SK-N-SH (cell line): ENCODE measurements at regions not wholly inside any gene's neighbourhood (a gene's known extent, or its start where the extent isn't known, plus 50 kb on each side); places are given as distances from the start of the nearest gene placed in this dataset.

ENCODE experiments used
- CTCF ChIA-PET: fragments of 300-600, 350-600 bp; formaldehyde crosslinking; extraction: SDS; loops from one replicate; lab custom pipeline; 2021; lab: Yijun Ruan, JAX
- POLR2A ChIA-PET: fragments of 350-600 bp; sonication (Branson Sonifier 250); formaldehyde crosslinking; extraction: SDS; loops from one replicate; lab custom pipeline; 2020; ENCODE audit warnings: antibody characterized with exemption, inconsistent platforms; lab: Yijun Ruan, JAX
- DNase-seq: peaks from one replicate; pipeline ENCODE4 v3.0.0; 2012
- H2AFZ ChIP-seq: fragments of 200-600 bp; sonication (generic); 2 replicates; pipeline ENCODE4 v1.8.1; 2016; ENCODE audit warnings: antibody characterized with exemption, mild to moderate bottlenecking, low read depth
- H3F3A ChIP-seq: fragments of 200-600 bp; sonication (generic); replicated peaks from 2 replicates; pipeline ENCODE3; 2016; ENCODE audit warnings: antibody characterized with exemption, mild to moderate bottlenecking; ENCODE audit not compliant: insufficient read depth
- H3K27ac ChIP-seq, 2 experiments: fragments of 200-500 bp in 1 of 2; fragments of 200-600 bp in 1 of 2; sonication (Bioruptor generic) in 1 of 2; sonication (generic), shearing (Covaris generic) in 1 of 2; 2 replicates each; pipeline versions ENCODE4 v1.5.1 to v1.6.1; 2014 to 2016; ENCODE audit warnings: low read depth in 2 of 2, inconsistent platforms in 1 of 2, low read length in 1 of 2, mild to moderate bottlenecking in 1 of 2, mixed read lengths in 1 of 2
- H3K27me3 ChIP-seq: fragments of 200-600 bp; sonication (generic), shearing (Covaris generic); 2 replicates; pipeline ENCODE4 v1.6.1; 2016; ENCODE audit warnings: mixed run types; ENCODE audit not compliant: insufficient read depth
- H3K36me3 ChIP-seq, 2 experiments: fragments of 200-500 bp in 1 of 2; fragments of 200-600 bp in 1 of 2; sonication (Bioruptor generic) in 1 of 2; sonication (generic) in 1 of 2; replicated peaks in 1 of 2; 2 replicates each; pipeline versions ENCODE3 to v1.5.1; 2014 to 2016; ENCODE audit warnings: low read length in 1 of 2, mild to moderate bottlenecking in 1 of 2; ENCODE audit not compliant: insufficient read depth in 2 of 2, control insufficient read depth in 1 of 2
- H3K4me1 ChIP-seq, 2 experiments: fragments of 200-500 bp in 1 of 2; fragments of 200-600 bp in 1 of 2; sonication (Bioruptor generic) in 1 of 2; sonication (generic), shearing (Covaris generic) in 1 of 2; 2 replicates each; pipeline versions ENCODE4 v1.5.1 to v1.6.1; 2014 to 2016; ENCODE audit warnings: low read depth in 1 of 2, low read length in 1 of 2, mixed run types in 1 of 2; ENCODE audit not compliant: insufficient read depth in 2 of 2, control insufficient read depth in 1 of 2
- H3K4me2 ChIP-seq: fragments of 200-600 bp; sonication (generic), shearing (Covaris generic); 2 replicates; pipeline ENCODE4 v1.6.1; 2017; ENCODE audit warnings: mixed run types
- H3K4me3 ChIP-seq, 2 experiments: fragments of 200-500 bp in 1 of 2; fragments of 200-600 bp in 1 of 2; sonication (Bioruptor generic) in 1 of 2; sonication (generic), shearing (Covaris generic) in 1 of 2; 2 replicates each; pipeline versions ENCODE4 v1.5.1 to v1.8.1; 2014 to 2016; ENCODE audit warnings: low read depth in 2 of 2, inconsistent platforms in 1 of 2, low read length in 1 of 2, mild to moderate bottlenecking in 1 of 2, mixed read lengths in 1 of 2, moderate library complexity in 1 of 2
- H3K79me2 ChIP-seq: fragments of 200-600 bp; sonication (generic); 2 replicates; pipeline ENCODE4 v1.8.1; 2017; ENCODE audit warnings: mild to moderate bottlenecking; ENCODE audit not compliant: insufficient read depth
- H3K9ac ChIP-seq: fragments of 200-600 bp; sonication (generic); 2 replicates; pipeline ENCODE4 v1.6.1; 2017; ENCODE audit warnings: mixed run types
- H3K9me2 ChIP-seq: fragments of 200-600 bp; sonication (generic); 2 replicates; pipeline ENCODE4 v1.6.1; 2017; ENCODE audit warnings: mixed run types
- H3K9me3 ChIP-seq: fragments of 200-600 bp; sonication (generic); 2 replicates; pipeline ENCODE4 v1.6.1; 2017; ENCODE audit warnings: mixed run types, mild to moderate bottlenecking, moderate library complexity
- H4K20me1 ChIP-seq: fragments of 200-600 bp; sonication (generic); 2 replicates; pipeline ENCODE4 v1.6.1; 2017; ENCODE audit warnings: mild to moderate bottlenecking, mixed run types; ENCODE audit not compliant: insufficient read depth
- CHD2 ChIP-seq: fragments of 150-350 bp; IDR thresholded peaks from 2 replicates; pipeline ENCODE4 v1.6.1; 2018; ENCODE audit warnings: low read length; ENCODE audit not compliant: partially characterized antibody
- ELF1 ChIP-seq: IDR thresholded peaks from 2 replicates; pipeline ENCODE4 v1.4.0; 2012
- EZH2phosphoT487 ChIP-seq: fragments of 200-600 bp; sonication (generic); IDR thresholded peaks from 2 replicates; pipeline ENCODE4 v1.6.1; 2017; ENCODE audit warnings: low read depth, mixed run types, mild to moderate bottlenecking, antibody characterized with exemption, moderate library complexity, borderline replicate concordance
- FOXM1 ChIP-seq: IDR thresholded peaks from 2 replicates; pipeline ENCODE4 v1.4.0; 2012; ENCODE audit warnings: low read depth, mild to moderate bottlenecking
- GABPA ChIP-seq: IDR thresholded peaks from 2 replicates; pipeline ENCODE4 v1.4.0; 2012; ENCODE audit warnings: low read depth, mild to moderate bottlenecking
- MAX ChIP-seq: IDR thresholded peaks from 2 replicates; pipeline ENCODE4 v1.4.0; 2012; ENCODE audit warnings: low read depth
- MXI1 ChIP-seq: IDR thresholded peaks from 2 replicates; pipeline ENCODE4 v1.6.1; 2012; ENCODE audit warnings: mild to moderate bottlenecking, low read depth, low read length, improper control_type of control experiment
- PBX3 ChIP-seq: IDR thresholded peaks from 2 replicates; pipeline ENCODE4; 2012
- POLR2AphosphoS5 ChIP-seq: IDR thresholded peaks from 2 replicates; pipeline ENCODE4 v1.6.1; 2012; ENCODE audit warnings: low read depth, low read length
- RCOR1 ChIP-seq: fragments of 150-350 bp; IDR thresholded peaks from 2 replicates; pipeline ENCODE4 v1.6.1; 2017; ENCODE audit warnings: antibody characterized with exemption, low read length
- SMC3 ChIP-seq: IDR thresholded peaks from 2 replicates; pipeline ENCODE4 v1.6.1; 2012; ENCODE audit warnings: low read depth, low read length, improper control_type of control experiment
- USF2 ChIP-seq: fragments of 150-350 bp; IDR thresholded peaks from 2 replicates; pipeline ENCODE4 v1.6.1; 2017; ENCODE audit warnings: antibody characterized with exemption, low read length, low read depth, borderline replicate concordance
- WGBS: methylation state at CpG from one replicate; pipeline ENCODE4 v1.1.6; 2017; ENCODE audit warnings: low lambda C conversion rate; 5-methylcytosine and 5-hydroxymethylcytosine counted together
- TF ChIP-seq, protein P1 (sequence below): IDR thresholded peaks from 2 replicates; pipeline ENCODE4 v1.4.0; 2012; ENCODE audit warnings: low read depth, borderline replicate concordance
- TF ChIP-seq, protein P2 (sequence below): fragments of 150-350 bp; IDR thresholded peaks from 2 replicates; pipeline ENCODE4 v1.6.1; 2016; ENCODE audit warnings: mild to moderate bottlenecking, low read depth, low read length
- TF ChIP-seq, protein P3 (sequence below): IDR thresholded peaks from 2 replicates; pipeline ENCODE4 v1.4.0; 2012; ENCODE audit warnings: low read depth, borderline replicate concordance

DNA sequence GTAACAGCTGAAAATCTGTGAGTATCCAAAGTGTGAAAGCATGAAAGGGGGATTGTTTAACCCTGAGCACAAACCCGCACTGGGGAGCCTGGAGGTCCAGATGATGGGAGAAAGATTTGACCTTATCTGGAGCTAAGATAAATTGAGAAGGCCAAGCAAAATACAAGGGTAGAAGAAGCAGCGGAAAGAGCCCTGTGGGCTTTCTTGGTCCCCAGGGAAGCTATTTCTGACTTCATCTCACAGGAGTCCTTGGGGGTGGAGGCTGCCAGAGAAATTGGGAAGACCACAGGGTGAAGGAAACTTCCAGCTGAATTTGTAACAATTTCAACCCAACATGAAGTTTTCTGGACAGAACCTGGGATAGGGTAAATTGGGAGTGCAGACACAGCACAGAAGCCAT, 476.9 kb downstream of the MMUT start:
- DNase-seq = no peak
- no peak overlapping the region for H3K9ac ChIP-seq
- ChIA-PET POLR2A (no interaction called here), CTCF (interaction anchor here (0.6 to 0.8 kb wide), 2 partner anchors 20 to 25 kb away, joined by 3 read pairs; no protein-coding TSS in a partner anchor)
- no peaks in the 10 kb centered on the region for H3F3A ChIP-seq
- H3K79me2 ChIP-seq = no peaks in the 10 kb centered on the region
- no peaks in the 10 kb centered on the region for H3K4me1 ChIP-seq
- H2AFZ ChIP-seq = no peak overlapping the region
- H3K9me2 ChIP-seq = no peaks in the 10 kb centered on the region
- H3K27ac ChIP-seq = no peak overlapping the region
- H3K36me3 ChIP-seq = no peaks in the 10 kb centered on the region
- no peak overlapping the region for H3K4me3 ChIP-seq
- H3K9me3 ChIP-seq = no peaks in the 10 kb centered on the region
- 48% methylated on average over 2 of the region's 2 CpGs for WGBS
- no peaks in the 10 kb centered on the region for H3K27me3 ChIP-seq
- H3K4me2 ChIP-seq = no peak overlapping the region
- no peak for TF ChIP-seq RCOR1
- no peak for TF ChIP-seq GABPA
- no peak for TF ChIP-seq MAX
- TF ChIP-seq SMC3 = no peak
- TF ChIP-seq USF2 = no peak
- TF ChIP-seq, protein P1, sequence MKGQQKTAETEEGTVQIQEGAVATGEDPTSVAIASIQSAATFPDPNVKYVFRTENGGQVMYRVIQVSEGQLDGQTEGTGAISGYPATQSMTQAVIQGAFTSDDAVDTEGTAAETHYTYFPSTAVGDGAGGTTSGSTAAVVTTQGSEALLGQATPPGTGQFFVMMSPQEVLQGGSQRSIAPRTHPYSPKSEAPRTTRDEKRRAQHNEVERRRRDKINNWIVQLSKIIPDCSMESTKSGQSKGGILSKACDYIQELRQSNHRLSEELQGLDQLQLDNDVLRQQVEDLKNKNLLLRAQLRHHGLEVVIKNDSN = no peak
- no peak for TF ChIP-seq CHD2
- TF ChIP-seq PBX3 = no peak
- no peak for TF ChIP-seq FOXM1
- TF ChIP-seq, protein P2, sequence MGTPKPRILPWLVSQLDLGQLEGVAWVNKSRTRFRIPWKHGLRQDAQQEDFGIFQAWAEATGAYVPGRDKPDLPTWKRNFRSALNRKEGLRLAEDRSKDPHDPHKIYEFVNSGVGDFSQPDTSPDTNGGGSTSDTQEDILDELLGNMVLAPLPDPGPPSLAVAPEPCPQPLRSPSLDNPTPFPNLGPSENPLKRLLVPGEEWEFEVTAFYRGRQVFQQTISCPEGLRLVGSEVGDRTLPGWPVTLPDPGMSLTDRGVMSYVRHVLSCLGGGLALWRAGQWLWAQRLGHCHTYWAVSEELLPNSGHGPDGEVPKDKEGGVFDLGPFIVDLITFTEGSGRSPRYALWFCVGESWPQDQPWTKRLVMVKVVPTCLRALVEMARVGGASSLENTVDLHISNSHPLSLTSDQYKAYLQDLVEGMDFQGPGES = no peak
- H4K20me1 ChIP-seq = no peaks in the 10 kb centered on the region

DNA sequence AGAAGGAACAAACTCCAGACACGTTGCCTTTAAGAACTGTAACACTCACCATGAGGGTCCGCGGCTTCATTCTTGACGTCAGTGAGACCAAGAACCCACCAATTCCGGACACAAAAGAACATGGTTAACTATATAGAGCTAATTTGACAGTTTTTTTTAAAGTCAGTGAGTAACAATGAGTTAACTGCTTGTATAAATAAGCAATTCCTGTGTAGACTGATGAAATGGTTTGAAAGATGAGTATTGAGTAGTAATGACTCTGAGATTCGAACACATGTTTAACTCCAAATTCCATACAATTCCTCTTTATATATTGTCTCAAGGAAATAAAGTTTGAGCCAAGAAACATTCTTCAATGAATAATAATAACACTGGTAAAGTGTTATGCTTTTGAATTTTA, 478.0 kb downstream of the MMUT start:
- H3K4me3 ChIP-seq = no peak overlapping the region
- peak overlapping the region; percentile 54; the same call in 1 of the 2 replicates for H2AFZ ChIP-seq
- no peaks in the 10 kb centered on the region for H3K27me3 ChIP-seq
- no peaks in the 10 kb centered on the region for H3K79me2 ChIP-seq
- H3K27ac ChIP-seq = no peak overlapping the region
- no peaks in the 10 kb centered on the region for H4K20me1 ChIP-seq
- H3K9me3 ChIP-seq = no peaks in the 10 kb centered on the region
- no peak overlapping the region for H3K4me2 ChIP-seq
- no peaks in the 10 kb centered on the region for H3F3A ChIP-seq
- WGBS = 16% methylated on average over 6 of the region's 6 CpGs
- no peak for DNase-seq
- H3K36me3 ChIP-seq = no peaks in the 10 kb centered on the region
- POLR2A ChIA-PET = no interaction called here
- CTCF ChIA-PET = no interaction called here
- H3K4me1 ChIP-seq = no peaks in the 10 kb centered on the region
- H3K9me2 ChIP-seq = no peaks in the 10 kb centered on the region
- H3K9ac ChIP-seq = no peak overlapping the region
- TF ChIP-seq FOXM1 = no peak
- no peak for TF ChIP-seq ELF1
- TF ChIP-seq, protein P3, sequence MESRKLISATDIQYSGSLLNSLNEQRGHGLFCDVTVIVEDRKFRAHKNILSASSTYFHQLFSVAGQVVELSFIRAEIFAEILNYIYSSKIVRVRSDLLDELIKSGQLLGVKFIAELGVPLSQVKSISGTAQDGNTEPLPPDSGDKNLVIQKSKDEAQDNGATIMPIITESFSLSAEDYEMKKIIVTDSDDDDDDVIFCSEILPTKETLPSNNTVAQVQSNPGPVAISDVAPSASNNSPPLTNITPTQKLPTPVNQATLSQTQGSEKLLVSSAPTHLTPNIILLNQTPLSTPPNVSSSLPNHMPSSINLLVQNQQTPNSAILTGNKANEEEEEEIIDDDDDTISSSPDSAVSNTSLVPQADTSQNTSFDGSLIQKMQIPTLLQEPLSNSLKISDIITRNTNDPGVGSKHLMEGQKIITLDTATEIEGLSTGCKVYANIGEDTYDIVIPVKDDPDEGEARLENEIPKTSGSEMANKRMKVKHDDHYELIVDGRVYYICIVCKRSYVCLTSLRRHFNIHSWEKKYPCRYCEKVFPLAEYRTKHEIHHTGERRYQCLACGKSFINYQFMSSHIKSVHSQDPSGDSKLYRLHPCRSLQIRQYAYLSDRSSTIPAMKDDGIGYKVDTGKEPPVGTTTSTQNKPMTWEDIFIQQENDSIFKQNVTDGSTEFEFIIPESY = no peak
- no peak for TF ChIP-seq SMC3
- TF ChIP-seq POLR2AphosphoS5 = no peak
- no peak for TF ChIP-seq MXI1
- TF ChIP-seq, protein P2 = no peak
- no peak for TF ChIP-seq EZH2phosphoT487
- TF ChIP-seq USF2 = no peak
